ENCODE measurements at regions not wholly inside any gene's neighbourhood (a gene's known extent, or its start where the extent isn't known, plus 50 kb on each side); places are given as distances from the start of the nearest gene placed in this dataset.

DNA sequence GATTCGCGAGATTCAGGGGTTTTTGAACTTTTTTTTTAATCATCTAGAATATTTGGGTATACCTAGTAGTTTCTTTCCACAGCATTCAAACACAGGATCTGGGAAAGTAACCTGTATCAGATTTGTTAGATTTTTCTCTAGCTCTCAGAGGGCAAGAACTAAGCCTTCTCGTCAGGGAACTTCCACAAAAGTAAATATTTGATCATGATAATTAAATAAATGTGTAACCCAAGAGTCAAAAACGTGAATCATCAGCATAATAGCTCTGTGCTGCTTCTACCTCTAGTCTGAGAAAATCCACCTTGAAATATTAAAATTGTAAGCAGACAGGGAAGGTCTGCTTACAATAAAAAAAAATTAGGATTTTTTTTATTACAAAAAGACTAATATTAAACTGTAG is 225.7 kb upstream of the SPOPL start:
- ChIA-PET POLR2A (no interaction called here), CTCF (interaction anchor here (0.6 to 1.2 kb wide), 2 partner anchors 296 to 509 kb away, joined by 3 read pairs; no protein-coding TSS in a partner anchor)
- H3K4me3 ChIP-seq = no peak overlapping the region
- peak overlapping the region; percentile 65 to 78; a peak in 4 of 6 replicates for H3K27ac ChIP-seq
- WGBS (ENCODE audit: missing lambda C conversion rate) = under 1% methylated on average over 4 of the region's 4 CpGs
- DNase-seq (ENCODE audit: low read depth in 1 of 2, low spot score in 1 of 2) (peak; percentile 14 to 61), FAIRE-seq (no peak), ATAC-seq (peak; percentile 84 to 92; a peak in 5 of 6 replicates)
- H3K9me3 ChIP-seq = 0 out of 3 replicates have a peak, but pooled peaks cover 4% of the 10 kb centered on the region
- peaks cover 43% of the 10 kb centered on the region for H3K4me1 ChIP-seq
- H3K4me2 ChIP-seq = peak overlapping the region; percentile 76
- TF ChIP-seq JUNB (IDR thresholded peaks at IDR 0.05) (peak; percentile 41; the same call in 1 of the 2 replicates), MAFK (IDR thresholded peaks at IDR 0.05; ENCODE audit: partially characterized antibody) (peak; percentile 38), HOXB5 (CRISPR knock-in tag; IDR thresholded peaks at IDR 0.05) (no peak), FOSL2 (IDR thresholded peaks at IDR 0.05) (0 out of 2 replicates have a peak, but pooled peaks have one; percentile 19), FOSL2 (CRISPR knock-in tag; IDR thresholded peaks at IDR 0.05) (peak; percentile 54)

GRCh38 chr2:138276339-138276738 is 225.2 kb upstream of the SPOPL start:
- Histone ChIP-seq H3K4me1 (peaks cover 43% of the 10 kb centered on the region), H3K4me2 (peak overlapping the region; percentile 76), H3K4me3 (no peak overlapping the region), H3K27ac (peak overlapping the region; percentile 59 to 76), H3K9me3 (0 out of 3 replicates have a peak, but pooled peaks cover 4% of the 10 kb centered on the region)
- ChIA-PET CTCF (interaction anchor here (0.6 to 1.2 kb wide), 2 partner anchors 297 to 509 kb away, joined by 3 read pairs; no protein-coding TSS in a partner anchor), POLR2A (no interaction called here)
- DNase-seq (ENCODE audit: low read depth in 1 of 2, low spot score in 1 of 2) = no peak
- no peak for FAIRE-seq
- no peak for TF ChIP-seq FOSL2 (IDR thresholded peaks at IDR 0.05)
- no peak for TF ChIP-seq FOSL2 (CRISPR knock-in tag; IDR thresholded peaks at IDR 0.05)
- TF ChIP-seq HOXA7 (CRISPR knock-in tag; IDR thresholded peaks at IDR 0.05) = no peak
- no peak for TF ChIP-seq HDAC2 (IDR thresholded peaks at IDR 0.05)
- TF ChIP-seq CHD2 (IDR thresholded peaks at IDR 0.05; ENCODE audit: low read length, partially characterized antibody) = no peak
- no peak for TF ChIP-seq RFX5 (IDR thresholded peaks at IDR 0.05)
- TF ChIP-seq HOXB13 (CRISPR knock-in tag; IDR thresholded peaks at IDR 0.05; ENCODE audit: low read depth) = no peak
- TF ChIP-seq ATOH8 (CRISPR knock-in tag; IDR thresholded peaks at IDR 0.05; ENCODE audit: low read depth) = no peak
- TF ChIP-seq, protein P1, sequence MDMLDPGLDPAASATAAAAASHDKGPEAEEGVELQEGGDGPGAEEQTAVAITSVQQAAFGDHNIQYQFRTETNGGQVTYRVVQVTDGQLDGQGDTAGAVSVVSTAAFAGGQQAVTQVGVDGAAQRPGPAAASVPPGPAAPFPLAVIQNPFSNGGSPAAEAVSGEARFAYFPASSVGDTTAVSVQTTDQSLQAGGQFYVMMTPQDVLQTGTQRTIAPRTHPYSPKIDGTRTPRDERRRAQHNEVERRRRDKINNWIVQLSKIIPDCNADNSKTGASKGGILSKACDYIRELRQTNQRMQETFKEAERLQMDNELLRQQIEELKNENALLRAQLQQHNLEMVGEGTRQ (IDR thresholded peaks at IDR 0.05) = 0 out of 2 replicates have a peak, but pooled peaks have one; percentile 7
- WGBS (ENCODE audit: missing lambda C conversion rate) = 8% methylated on average over 1 of the region's 1 CpG
- peak; percentile 38 to 41; a peak in 3 of 6 replicates for ATAC-seq

DNA sequence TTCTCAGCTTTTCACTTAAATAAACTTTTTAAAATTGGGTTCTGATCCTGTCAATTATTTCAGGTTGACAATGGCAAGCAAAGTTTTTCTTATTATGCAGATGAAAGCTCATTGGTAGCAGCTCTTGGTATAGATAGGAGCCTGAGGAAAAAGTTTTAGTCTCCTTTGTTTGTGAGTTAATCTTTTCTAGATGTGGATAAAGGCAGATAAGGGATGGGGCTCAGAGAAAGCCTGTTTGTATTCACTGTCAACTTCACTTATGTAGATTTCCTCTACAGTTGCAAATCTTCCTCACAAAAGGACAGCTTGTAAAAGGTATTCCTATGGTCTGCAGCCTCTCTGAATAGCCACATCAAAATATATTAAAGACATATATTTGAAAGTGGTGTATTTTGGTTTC is 224.5 kb upstream of the SPOPL start:
- Histone ChIP-seq H3K4me1 (peaks cover 43% of the 10 kb centered on the region), H3K27ac (peak overlapping the region; percentile 37 to 59; a peak in 3 of 6 replicates), H3K4me2 (peak overlapping the region; percentile 76), H3K4me3 (no peak overlapping the region), H3K9me3 (0 out of 3 replicates have a peak, but pooled peaks cover 4% of the 10 kb centered on the region)
- FAIRE-seq = no peak
- CTCF ChIA-PET = interaction anchor here (1.2 kb wide), 2 partner anchors 25 to 508 kb away, joined by 3 read pairs; no protein-coding TSS in a partner anchor
- POLR2A ChIA-PET = no interaction called here
- TF ChIP-seq ESRRA (IDR thresholded peaks at IDR 0.05; ENCODE audit: borderline replicate concordance, low read length) (no peak), MAX (IDR thresholded peaks at IDR 0.05) (no peak), PBX3 (IDR thresholded peaks at IDR 0.05) (no peak), FOSL2 (IDR thresholded peaks at IDR 0.05) (no peak), FOSL2 (CRISPR knock-in tag; IDR thresholded peaks at IDR 0.05) (no peak), NPAS2 (CRISPR knock-in tag; IDR thresholded peaks at IDR 0.05; ENCODE audit: borderline replicate concordance) (no peak), RNF2 (IDR thresholded peaks at IDR 0.05; ENCODE audit: borderline replicate concordance, low read depth) (no peak), FOSB (CRISPR knock-in tag; IDR thresholded peaks at IDR 0.05) (no peak), CHD4 (IDR thresholded peaks at IDR 0.05; ENCODE audit: borderline replicate concordance) (no peak), NR3C1 (IDR thresholded peaks at IDR 0.05) (no peak), MAFK (IDR thresholded peaks at IDR 0.05; ENCODE audit: partially characterized antibody) (no peak), CBX2 (IDR thresholded peaks at IDR 0.05; ENCODE audit: borderline replicate concordance, low read depth) (no peak), SREBF2 (IDR thresholded peaks at IDR 0.05) (no peak), HOXB5 (CRISPR knock-in tag; IDR thresholded peaks at IDR 0.05) (no peak)
- TF ChIP-seq, protein P2, sequence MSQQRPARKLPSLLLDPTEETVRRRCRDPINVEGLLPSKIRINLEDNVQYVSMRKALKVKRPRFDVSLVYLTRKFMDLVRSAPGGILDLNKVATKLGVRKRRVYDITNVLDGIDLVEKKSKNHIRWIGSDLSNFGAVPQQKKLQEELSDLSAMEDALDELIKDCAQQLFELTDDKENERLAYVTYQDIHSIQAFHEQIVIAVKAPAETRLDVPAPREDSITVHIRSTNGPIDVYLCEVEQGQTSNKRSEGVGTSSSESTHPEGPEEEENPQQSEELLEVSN (IDR thresholded peaks at IDR 0.05; ENCODE audit: borderline replicate concordance, low read depth) = no peak
- no peak for DNase-seq (ENCODE audit: low read depth in 1 of 2, low spot score in 1 of 2)
- ATAC-seq = no peak

Data from A549 (cell line).